Activated CD4-positive, alpha-beta memory T cell treated with anti-CD3 and anti-CD28 coated beads for 36 hours (primary cell): ENCODE measurements at regions not wholly inside any gene's neighbourhood (a gene's known extent, or its start where the extent isn't known, plus 50 kb on each side); places are given as distances from the start of the nearest gene placed in this dataset.

ENCODE experiments used
- CTCF ChIA-PET: fragments of 350-600 bp; sonication (Branson Sonifier 250); formaldehyde crosslinking; loops from one replicate; lab custom pipeline; 2021; ENCODE audit warnings: antibody characterized with exemption, inconsistent platforms; lab: Charles Lee
- POLR2A ChIA-PET: fragments of 350-600 bp; sonication (Branson Sonifier 250); formaldehyde crosslinking; loops from one replicate; lab custom pipeline; 2021; ENCODE audit warnings: antibody characterized with exemption; lab: Charles Lee
- DNase-seq: peaks from one replicate; pipeline ENCODE4 v3.0.0-alpha.2; 2020
- H3K27ac Mint-ChIP-seq: one replicate; pipeline ENCODE4 v1.8.0; 2021; ENCODE audit warnings: mixed read lengths
- H3K27me3 Mint-ChIP-seq: one replicate; pipeline ENCODE4 v1.8.0; 2021; ENCODE audit warnings: mixed read lengths
- H3K36me3 Mint-ChIP-seq: one replicate; pipeline ENCODE4 v1.8.0; 2021; ENCODE audit warnings: mixed read lengths
- H3K4me1 Mint-ChIP-seq: one replicate; pipeline ENCODE4 v1.8.0; 2021; ENCODE audit warnings: low read depth, mixed read lengths
- H3K4me3 Mint-ChIP-seq: one replicate; pipeline ENCODE4 v1.8.0; 2021; ENCODE audit warnings: mild to moderate bottlenecking, mixed read lengths
- H3K9me3 Mint-ChIP-seq: one replicate; pipeline ENCODE4 v1.8.0; 2021; ENCODE audit warnings: mixed read lengths
- intact Hi-C: fragments of 100-400 bp; cut with micrococcal nuclease; formaldehyde crosslinking; loops from one replicate; pipeline ENCODE4 v1.15.1; 2023

- H3K36me3 Mint-ChIP-seq = no peaks in the 10 kb centered on the region
- ChIA-PET CTCF (interaction anchor here (0.6 kb wide), 1 partner anchor 16 kb away, joined by 3 read pairs; no protein-coding TSS in a partner anchor), POLR2A (no interaction called here)
- no peak overlapping the region for H3K4me3 Mint-ChIP-seq
- H3K27me3 Mint-ChIP-seq = peaks cover 10% of the 10 kb centered on the region
- no peak for DNase-seq
- H3K4me1 Mint-ChIP-seq = no peaks in the 10 kb centered on the region
- intact Hi-C loops = no loop called here
- H3K9me3 Mint-ChIP-seq = peaks cover 19% of the 10 kb centered on the region
- H3K27ac Mint-ChIP-seq = no peak overlapping the region
Observed at GRCh38 chr12:110998971-110999370, 78.6 kb upstream of the MYL2 start.

GRCh38 chr12:110998165-110998564 lies 77.8 kb upstream of the MYL2 start:
- Mint-ChIP-seq H3K36me3 (no peaks in the 10 kb centered on the region), H3K9me3 (peaks cover 19% of the 10 kb centered on the region), H3K4me3 (no peak overlapping the region), H3K27me3 (peaks cover 10% of the 10 kb centered on the region), H3K27ac (no peak overlapping the region), H3K4me1 (no peaks in the 10 kb centered on the region)
- intact Hi-C loops = no loop called here
- no peak for DNase-seq
- ChIA-PET POLR2A (no interaction called here), CTCF (no interaction called here)

- H3K9me3 Mint-ChIP-seq = peaks cover 19% of the 10 kb centered on the region
- intact Hi-C loops = no loop called here
- H3K27ac Mint-ChIP-seq = no peak overlapping the region
- no peaks in the 10 kb centered on the region for H3K36me3 Mint-ChIP-seq
- no peak overlapping the region for H3K4me3 Mint-ChIP-seq
- H3K27me3 Mint-ChIP-seq = peaks cover 7% of the 10 kb centered on the region
- ChIA-PET CTCF (no interaction called here), POLR2A (no interaction called here)
- no peaks in the 10 kb centered on the region for H3K4me1 Mint-ChIP-seq
- no peak for DNase-seq
Observed at GRCh38 chr12:110996415-110996814, 76.0 kb upstream of the MYL2 start.

GRCh38 chr12:110995615-110996014 lies 75.2 kb upstream of the MYL2 start:
- H3K9me3 Mint-ChIP-seq = peaks cover 19% of the 10 kb centered on the region
- intact Hi-C loops = no loop called here
- H3K4me3 Mint-ChIP-seq = no peak overlapping the region
- H3K36me3 Mint-ChIP-seq = no peaks in the 10 kb centered on the region
- no peak for DNase-seq
- ChIA-PET CTCF (no interaction called here), POLR2A (no interaction called here)
- no peaks in the 10 kb centered on the region for H3K4me1 Mint-ChIP-seq
- H3K27ac Mint-ChIP-seq = no peak overlapping the region
- H3K27me3 Mint-ChIP-seq = peaks cover 8% of the 10 kb centered on the region

GRCh38 chr12:110995016-110995415 lies 74.6 kb upstream of the MYL2 start:
- H3K4me3 Mint-ChIP-seq = no peak overlapping the region
- peaks cover 18% of the 10 kb centered on the region for H3K9me3 Mint-ChIP-seq
- ChIA-PET POLR2A (no interaction called here), CTCF (no interaction called here)
- H3K27ac Mint-ChIP-seq = no peak overlapping the region
- intact Hi-C loops = no loop called here
- no peaks in the 10 kb centered on the region for H3K36me3 Mint-ChIP-seq
- DNase-seq = no peak
- peaks cover 12% of the 10 kb centered on the region for H3K27me3 Mint-ChIP-seq
- H3K4me1 Mint-ChIP-seq = no peaks in the 10 kb centered on the region

- peaks cover 11% of the 10 kb centered on the region for H3K9me3 Mint-ChIP-seq
- ChIA-PET POLR2A (no interaction called here), CTCF (no interaction called here)
- intact Hi-C loops = no loop called here
- no peak overlapping the region for H3K4me3 Mint-ChIP-seq
- H3K36me3 Mint-ChIP-seq = no peaks in the 10 kb centered on the region
- DNase-seq = no peak
- H3K4me1 Mint-ChIP-seq = no peaks in the 10 kb centered on the region
- H3K27ac Mint-ChIP-seq = no peak overlapping the region
- peaks cover 11% of the 10 kb centered on the region for H3K27me3 Mint-ChIP-seq
Observed at GRCh38 chr12:110993434-110993833, 73.1 kb upstream of the MYL2 start.

- ChIA-PET CTCF (interaction anchor here (1.3 kb wide), 1 partner anchor 105 kb away, joined by 3 read pairs; no protein-coding TSS in a partner anchor), POLR2A (no interaction called here)
- intact Hi-C loops = no loop called here
- Mint-ChIP-seq H3K4me3 (no peak overlapping the region), H3K36me3 (no peaks in the 10 kb centered on the region), H3K9me3 (peaks cover 7% of the 10 kb centered on the region), H3K4me1 (no peaks in the 10 kb centered on the region), H3K27ac (no peak overlapping the region), H3K27me3 (peaks cover 11% of the 10 kb centered on the region)
- DNase-seq = no peak
Observed at GRCh38 chr12:110992909-110993308, 72.5 kb upstream of the MYL2 start.

- Mint-ChIP-seq H3K9me3 (no peaks in the 10 kb centered on the region), H3K36me3 (no peaks in the 10 kb centered on the region), H3K27me3 (peaks cover 19% of the 10 kb centered on the region), H3K27ac (no peak overlapping the region), H3K4me3 (no peak overlapping the region), H3K4me1 (no peaks in the 10 kb centered on the region)
- ChIA-PET POLR2A (no interaction called here), CTCF (interaction anchor here (0.7 kb wide), 1 partner anchor 361 kb away, joined by 3 read pairs; no protein-coding TSS in a partner anchor)
- intact Hi-C loops = no loop called here
- DNase-seq = no peak
Observed at GRCh38 chr12:110983811-110984210, 63.4 kb upstream of the MYL2 start.

GRCh38 chr12:110972866-110973265 lies 52.5 kb upstream of the MYL2 start:
- ChIA-PET CTCF (interaction anchor here (0.7 to 0.9 kb wide), 2 partner anchors 12 to 325 kb away, joined by 3 to 4 read pairs; no protein-coding TSS in a partner anchor), POLR2A (no interaction called here)
- no peaks in the 10 kb centered on the region for H3K27me3 Mint-ChIP-seq
- H3K9me3 Mint-ChIP-seq = peaks cover 14% of the 10 kb centered on the region
- H3K27ac Mint-ChIP-seq = no peak overlapping the region
- DNase-seq = no peak
- H3K4me1 Mint-ChIP-seq = peaks cover 5% of the 10 kb centered on the region
- intact Hi-C loops = no loop called here
- no peaks in the 10 kb centered on the region for H3K36me3 Mint-ChIP-seq
- no peak overlapping the region for H3K4me3 Mint-ChIP-seq

GRCh38 chr12:110971936-110972335 lies 51.6 kb upstream of the MYL2 start:
- ChIA-PET CTCF (no interaction called here), POLR2A (no interaction called here)
- H3K27me3 Mint-ChIP-seq = no peaks in the 10 kb centered on the region
- H3K27ac Mint-ChIP-seq = no peak overlapping the region
- H3K4me3 Mint-ChIP-seq = no peak overlapping the region
- H3K36me3 Mint-ChIP-seq = no peaks in the 10 kb centered on the region
- H3K4me1 Mint-ChIP-seq = peaks cover 5% of the 10 kb centered on the region
- peaks cover 14% of the 10 kb centered on the region for H3K9me3 Mint-ChIP-seq
- DNase-seq = no peak
- intact Hi-C loops = no loop called here

GRCh38 chr12:110971189-110971920 lies 51.0 kb upstream of the MYL2 start:
- intact Hi-C loops = no loop called here
- no peak for DNase-seq

More at GRCh38 chr12:110971189-110971920, 51.0 kb upstream of the MYL2 start:
- H3K4me1 Mint-ChIP-seq = peaks cover 5% of the 10 kb centered on the region
- ChIA-PET CTCF (no interaction called here), POLR2A (no interaction called here)
- no peak overlapping the region for H3K4me3 Mint-ChIP-seq
- H3K36me3 Mint-ChIP-seq = no peaks in the 10 kb centered on the region
- H3K9me3 Mint-ChIP-seq = peaks cover 14% of the 10 kb centered on the region
- no peak overlapping the region for H3K27ac Mint-ChIP-seq
- H3K27me3 Mint-ChIP-seq = no peaks in the 10 kb centered on the region
